SK-N-SH (cell line): ENCODE measurements at regions not wholly inside any gene's neighbourhood (a gene's known extent, or its start where the extent isn't known, plus 50 kb on each side); places are given as distances from the start of the nearest gene placed in this dataset.

ENCODE experiments used
- CTCF ChIA-PET: fragments of 300-600, 350-600 bp; formaldehyde crosslinking; extraction: SDS; loops from one replicate; lab custom pipeline; 2021; lab: Yijun Ruan, JAX
- POLR2A ChIA-PET: fragments of 350-600 bp; sonication (Branson Sonifier 250); formaldehyde crosslinking; extraction: SDS; loops from one replicate; lab custom pipeline; 2020; ENCODE audit warnings: antibody characterized with exemption, inconsistent platforms; lab: Yijun Ruan, JAX
- DNase-seq: peaks from one replicate; pipeline ENCODE4 v3.0.0; 2012
- H2AFZ ChIP-seq: fragments of 200-600 bp; sonication (generic); 2 replicates; pipeline ENCODE4 v1.8.1; 2016; ENCODE audit warnings: antibody characterized with exemption, mild to moderate bottlenecking, low read depth
- H3F3A ChIP-seq: fragments of 200-600 bp; sonication (generic); replicated peaks from 2 replicates; pipeline ENCODE3; 2016; ENCODE audit warnings: antibody characterized with exemption, mild to moderate bottlenecking; ENCODE audit not compliant: insufficient read depth
- H3K27ac ChIP-seq, 2 experiments: fragments of 200-500 bp in 1 of 2; fragments of 200-600 bp in 1 of 2; sonication (Bioruptor generic) in 1 of 2; sonication (generic), shearing (Covaris generic) in 1 of 2; 2 replicates each; pipeline versions ENCODE4 v1.5.1 to v1.6.1; 2014 to 2016; ENCODE audit warnings: low read depth in 2 of 2, inconsistent platforms in 1 of 2, low read length in 1 of 2, mild to moderate bottlenecking in 1 of 2, mixed read lengths in 1 of 2
- H3K27me3 ChIP-seq: fragments of 200-600 bp; sonication (generic), shearing (Covaris generic); 2 replicates; pipeline ENCODE4 v1.6.1; 2016; ENCODE audit warnings: mixed run types; ENCODE audit not compliant: insufficient read depth
- H3K36me3 ChIP-seq, 2 experiments: fragments of 200-500 bp in 1 of 2; fragments of 200-600 bp in 1 of 2; sonication (Bioruptor generic) in 1 of 2; sonication (generic) in 1 of 2; replicated peaks in 1 of 2; 2 replicates each; pipeline versions ENCODE3 to v1.5.1; 2014 to 2016; ENCODE audit warnings: low read length in 1 of 2, mild to moderate bottlenecking in 1 of 2; ENCODE audit not compliant: insufficient read depth in 2 of 2, control insufficient read depth in 1 of 2
- H3K4me1 ChIP-seq, 2 experiments: fragments of 200-500 bp in 1 of 2; fragments of 200-600 bp in 1 of 2; sonication (Bioruptor generic) in 1 of 2; sonication (generic), shearing (Covaris generic) in 1 of 2; 2 replicates each; pipeline versions ENCODE4 v1.5.1 to v1.6.1; 2014 to 2016; ENCODE audit warnings: low read depth in 1 of 2, low read length in 1 of 2, mixed run types in 1 of 2; ENCODE audit not compliant: insufficient read depth in 2 of 2, control insufficient read depth in 1 of 2
- H3K4me2 ChIP-seq: fragments of 200-600 bp; sonication (generic), shearing (Covaris generic); 2 replicates; pipeline ENCODE4 v1.6.1; 2017; ENCODE audit warnings: mixed run types
- H3K4me3 ChIP-seq, 2 experiments: fragments of 200-500 bp in 1 of 2; fragments of 200-600 bp in 1 of 2; sonication (Bioruptor generic) in 1 of 2; sonication (generic), shearing (Covaris generic) in 1 of 2; 2 replicates each; pipeline versions ENCODE4 v1.5.1 to v1.8.1; 2014 to 2016; ENCODE audit warnings: low read depth in 2 of 2, inconsistent platforms in 1 of 2, low read length in 1 of 2, mild to moderate bottlenecking in 1 of 2, mixed read lengths in 1 of 2, moderate library complexity in 1 of 2
- H3K79me2 ChIP-seq: fragments of 200-600 bp; sonication (generic); 2 replicates; pipeline ENCODE4 v1.8.1; 2017; ENCODE audit warnings: mild to moderate bottlenecking; ENCODE audit not compliant: insufficient read depth
- H3K9ac ChIP-seq: fragments of 200-600 bp; sonication (generic); 2 replicates; pipeline ENCODE4 v1.6.1; 2017; ENCODE audit warnings: mixed run types
- H3K9me2 ChIP-seq: fragments of 200-600 bp; sonication (generic); 2 replicates; pipeline ENCODE4 v1.6.1; 2017; ENCODE audit warnings: mixed run types
- H3K9me3 ChIP-seq: fragments of 200-600 bp; sonication (generic); 2 replicates; pipeline ENCODE4 v1.6.1; 2017; ENCODE audit warnings: mixed run types, mild to moderate bottlenecking, moderate library complexity
- H4K20me1 ChIP-seq: fragments of 200-600 bp; sonication (generic); 2 replicates; pipeline ENCODE4 v1.6.1; 2017; ENCODE audit warnings: mild to moderate bottlenecking, mixed run types; ENCODE audit not compliant: insufficient read depth
- CHD2 ChIP-seq: fragments of 150-350 bp; IDR thresholded peaks from 2 replicates; pipeline ENCODE4 v1.6.1; 2018; ENCODE audit warnings: low read length; ENCODE audit not compliant: partially characterized antibody
- ELF1 ChIP-seq: IDR thresholded peaks from 2 replicates; pipeline ENCODE4 v1.4.0; 2012
- EZH2phosphoT487 ChIP-seq: fragments of 200-600 bp; sonication (generic); IDR thresholded peaks from 2 replicates; pipeline ENCODE4 v1.6.1; 2017; ENCODE audit warnings: low read depth, mixed run types, mild to moderate bottlenecking, antibody characterized with exemption, moderate library complexity, borderline replicate concordance
- GABPA ChIP-seq: IDR thresholded peaks from 2 replicates; pipeline ENCODE4 v1.4.0; 2012; ENCODE audit warnings: low read depth, mild to moderate bottlenecking
- GATA2 ChIP-seq: sonication (generic); formaldehyde crosslinking; IDR thresholded peaks from 2 replicates; pipeline ENCODE4 v1.5.0; 2020; ENCODE audit warnings: mild to moderate bottlenecking, missing genetic modification reagents
- IRF3 ChIP-seq: fragments of 150-350 bp; IDR thresholded peaks from 2 replicates; pipeline ENCODE4 v1.6.1; 2016; ENCODE audit warnings: mild to moderate bottlenecking, low read depth, low read length
- MAX ChIP-seq: IDR thresholded peaks from 2 replicates; pipeline ENCODE4 v1.4.0; 2012; ENCODE audit warnings: low read depth
- NFIC ChIP-seq: IDR thresholded peaks from 2 replicates; pipeline ENCODE4 v1.4.0; 2012; ENCODE audit warnings: borderline replicate concordance
- NRF1 ChIP-seq: IDR thresholded peaks from 2 replicates; pipeline ENCODE4 v1.6.1; 2012; ENCODE audit warnings: low read depth, mild to moderate bottlenecking, low read length
- POLR2AphosphoS5 ChIP-seq: IDR thresholded peaks from 2 replicates; pipeline ENCODE4 v1.6.1; 2012; ENCODE audit warnings: low read depth, low read length
- TCF12 ChIP-seq: IDR thresholded peaks from 2 replicates; pipeline ENCODE4 v1.4.0; 2012
- ZBTB33 ChIP-seq: IDR thresholded peaks from 2 replicates; pipeline ENCODE4 v1.4.0; 2012; ENCODE audit warnings: low read depth, borderline replicate concordance
- WGBS: methylation state at CpG from one replicate; pipeline ENCODE4 v1.1.6; 2017; ENCODE audit warnings: low lambda C conversion rate; 5-methylcytosine and 5-hydroxymethylcytosine counted together
- TF ChIP-seq, protein P1 (sequence below): IDR thresholded peaks from 2 replicates; pipeline ENCODE4 v1.4.0; 2012; ENCODE audit warnings: low read depth, borderline replicate concordance

GRCh38 chr15:62909257-62909656 lies 133.3 kb upstream of the TPM1 start:
- H3K36me3 ChIP-seq = no peaks in the 10 kb centered on the region
- H3K4me1 ChIP-seq = peaks cover 10% of the 10 kb centered on the region in 2 experiments; a peak in 2 of 4 replicates
- no peaks in the 10 kb centered on the region for H3K27me3 ChIP-seq
- no peak for TF ChIP-seq POLR2AphosphoS5
- no peak for TF ChIP-seq NFIC
- TF ChIP-seq ELF1 = no peak
- TF ChIP-seq, protein P1, sequence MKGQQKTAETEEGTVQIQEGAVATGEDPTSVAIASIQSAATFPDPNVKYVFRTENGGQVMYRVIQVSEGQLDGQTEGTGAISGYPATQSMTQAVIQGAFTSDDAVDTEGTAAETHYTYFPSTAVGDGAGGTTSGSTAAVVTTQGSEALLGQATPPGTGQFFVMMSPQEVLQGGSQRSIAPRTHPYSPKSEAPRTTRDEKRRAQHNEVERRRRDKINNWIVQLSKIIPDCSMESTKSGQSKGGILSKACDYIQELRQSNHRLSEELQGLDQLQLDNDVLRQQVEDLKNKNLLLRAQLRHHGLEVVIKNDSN = no peak
- no peak for TF ChIP-seq GABPA
- TF ChIP-seq GATA2 (CRISPR knock-in tag) = no peak
- 93% methylated on average over 3 of the region's 3 CpGs for WGBS
- POLR2A ChIA-PET = no interaction called here
- H3K9ac ChIP-seq = no peak overlapping the region
- no peaks in the 10 kb centered on the region for H3K9me3 ChIP-seq
- CTCF ChIA-PET = interaction anchor here (1.6 to 2.4 kb wide), 3 partner anchors 10 to 185 kb away, joined by 4 to 6 read pairs (median 4); no protein-coding TSS in a partner anchor
- H3K27ac ChIP-seq = no peak overlapping the region
- DNase-seq = no peak
- H2AFZ ChIP-seq = no peak overlapping the region
- no peak overlapping the region for H3K4me2 ChIP-seq
- H3K9me2 ChIP-seq = no peaks in the 10 kb centered on the region
- H3K79me2 ChIP-seq = no peaks in the 10 kb centered on the region
- no peaks in the 10 kb centered on the region for H4K20me1 ChIP-seq
- H3F3A ChIP-seq = no peaks in the 10 kb centered on the region
- H3K4me3 ChIP-seq = no peak overlapping the region

GRCh38 chr15:62912282-62912681 lies 130.3 kb upstream of the TPM1 start:
- H3F3A ChIP-seq = no peaks in the 10 kb centered on the region
- H3K9ac ChIP-seq = no peak overlapping the region
- H3K79me2 ChIP-seq = no peaks in the 10 kb centered on the region
- no peak overlapping the region for H3K4me2 ChIP-seq
- H3K27me3 ChIP-seq = no peaks in the 10 kb centered on the region
- 92% methylated on average over 3 of the region's 3 CpGs for WGBS
- H3K27ac ChIP-seq = no peak overlapping the region
- no peaks in the 10 kb centered on the region for H3K36me3 ChIP-seq
- H2AFZ ChIP-seq = peak overlapping the region; percentile 32; the same call in 1 of the 2 replicates
- H3K9me3 ChIP-seq = no peaks in the 10 kb centered on the region
- H4K20me1 ChIP-seq = no peaks in the 10 kb centered on the region
- TF ChIP-seq GABPA (no peak), TCF12 (no peak), NRF1 (no peak), NFIC (no peak), ELF1 (no peak), IRF3 (no peak), CHD2 (no peak), EZH2phosphoT487 (no peak), GATA2 (CRISPR knock-in tag) (no peak), MAX (no peak), ZBTB33 (no peak)
- H3K9me2 ChIP-seq = no peaks in the 10 kb centered on the region
- POLR2A ChIA-PET = no interaction called here
- no peak overlapping the region for H3K4me3 ChIP-seq
- DNase-seq = no peak
- CTCF ChIA-PET = interaction anchor here (1.6 kb wide), 1 partner anchor 17 kb away, joined by 6 read pairs; no protein-coding TSS in a partner anchor
- peaks cover 8 to 10% of the 10 kb centered on the region in 2 experiments; a peak in 2 of 4 replicates for H3K4me1 ChIP-seq
